NCI-H345 treated with DMSO at 0.1 percent for 48 hours (cell line): ENCODE measurements at regions not wholly inside any gene's neighbourhood (a gene's known extent, or its start where the extent isn't known, plus 50 kb on each side); places are given as distances from the start of the nearest gene placed in this dataset.

Experiments used
- DNase-seq: peaks from one replicate; lab custom pipeline; 2025; ENCODE audit not compliant: unreplicated experiment; lab: John Stamatoyannopoulos, UW

- peak; percentile 28 for DNase-seq
Observed at GRCh38 chr4:77662396-77662795, 56.8 kb downstream of the CXCL13 start.
